Lung (tissue), 11 donors: ENCODE measurements at regions not wholly inside any gene's neighbourhood (a gene's known extent, or its start where the extent isn't known, plus 50 kb on each side); places are given as distances from the start of the nearest gene placed in this dataset.

ENCODE experiments used
- ATAC-seq: fragments of 200-7000 bp; cut with Tn5 transposase; one replicate; pipeline ENCODE4 v1.9.1; 2020; ENCODE audit warnings: moderate number of reproducible peaks; ENCODE audit not compliant: insufficient read depth, low FRiP score
- DNase-seq, 3 donors: peaks; one replicate each; pipeline ENCODE4 v3.0.0-alpha.2; 2013 to 2017
- H3K27ac ChIP-seq, 2 donors: one replicate each; pipeline ENCODE4 v1.5.1; 2013; ENCODE audit warnings: mild to moderate bottlenecking in 2 of 2, moderate library complexity in 2 of 2, control low read depth in 1 of 2, inconsistent platforms in 1 of 2, low read depth in 1 of 2, low read length in 1 of 2
- H3K27me3 ChIP-seq, 3 donors: one replicate each; pipeline ENCODE4 v1.5.1; 2013; ENCODE audit warnings: low read length in 2 of 3; ENCODE audit not compliant: control insufficient read depth in 3 of 3, insufficient read depth in 3 of 3
- H3K36me3 ChIP-seq, 4 donors: one replicate each; pipeline ENCODE4 v1.5.1; 2013; ENCODE audit warnings: low read length in 4 of 4, mild to moderate bottlenecking in 1 of 4, moderate library complexity in 1 of 4; ENCODE audit not compliant: control insufficient read depth in 4 of 4, insufficient read depth in 4 of 4
- H3K4me1 ChIP-seq, 5 donors: one replicate each; pipeline ENCODE4 v1.5.1; 2013; ENCODE audit warnings: low read length in 5 of 5, mild to moderate bottlenecking in 2 of 5, moderate library complexity in 1 of 5; ENCODE audit not compliant: control insufficient read depth in 5 of 5, insufficient read depth in 5 of 5
- H3K4me3 ChIP-seq: one replicate; pipeline ENCODE4 v1.5.1; 2013; ENCODE audit warnings: mild to moderate bottlenecking, control low read depth, moderate library complexity
- H3K9ac ChIP-seq, 2 donors: one replicate each; pipeline ENCODE4 v1.5.1; 2013; ENCODE audit warnings: low read length in 2 of 2, control low read depth in 1 of 2; ENCODE audit not compliant: insufficient read depth in 1 of 2
- H3K9me3 ChIP-seq, 4 donors: one replicate each; pipeline ENCODE4 v1.5.1; 2013; ENCODE audit warnings: low read length in 3 of 4, mild to moderate bottlenecking in 1 of 4, moderate library complexity in 1 of 4; ENCODE audit not compliant: control insufficient read depth in 4 of 4, insufficient read depth in 3 of 4
- CTCF ChIP-seq: IDR thresholded peaks from 2 replicates; pipeline ENCODE4 v1.5.1; 2012; ENCODE audit warnings: mild to moderate bottlenecking; ENCODE audit errors: control extremely low read depth, extremely low read depth
- WGBS, 2 donors: extraction: QIAGEN DNeasy Blood & Tissue Kit; methylation state at CpG; one replicate each; pipeline ENCODE4 v1.1.7; 2013; 5-methylcytosine and 5-hydroxymethylcytosine counted together
- donor health status: control.
- donor health status: control.
- donor health status: Bipolar disorder and iron deficiency.
- donor health status: healthy.
- donor health status: DM: yes; HTN: yes; CAD: no.

GRCh38 chr5:29185558-29185957, 2007.9 kb upstream of the CDH6 start:
- no peak overlapping the region for H3K9ac ChIP-seq
- WGBS, 2 donors, result 87 to 89% methylated on average over 1 of the region's 1 CpG
- H3K27me3 ChIP-seq, result no peaks in the 10 kb centered on the region
- no peak for ATAC-seq
- no peaks in the 10 kb centered on the region for H3K9me3 ChIP-seq
- no peak overlapping the region for H3K4me3 ChIP-seq
- H3K4me1 ChIP-seq, result no peaks in the 10 kb centered on the region
- H3K36me3 ChIP-seq, result no peaks in the 10 kb centered on the region
- H3K27ac ChIP-seq, result no peak overlapping the region
- TF ChIP-seq CTCF, result no peak
- no peak for DNase-seq

GRCh38 chr5:29175774-29176173, 2017.7 kb upstream of the CDH6 start:
- WGBS, 2 donors, result 57 to 63% methylated on average over 1 of the region's 1 CpG
- H3K27ac ChIP-seq, result no peak overlapping the region
- no peaks in the 10 kb centered on the region for H3K27me3 ChIP-seq
- ATAC-seq (no peak), DNase-seq (no peak)
- no peaks in the 10 kb centered on the region for H3K9me3 ChIP-seq
- TF ChIP-seq CTCF, result no peak
- no peaks in the 10 kb centered on the region for H3K36me3 ChIP-seq
- no peak overlapping the region for H3K4me3 ChIP-seq
- no peaks in the 10 kb centered on the region for H3K4me1 ChIP-seq
- no peak overlapping the region for H3K9ac ChIP-seq

GRCh38 chr5:29170599-29170998, 2022.9 kb upstream of the CDH6 start:
- TF ChIP-seq CTCF, result no peak
- Histone ChIP-seq H3K9ac (no peak overlapping the region), H3K4me1 (no peaks in the 10 kb centered on the region), H3K4me3 (no peak overlapping the region), H3K27me3 (no peaks in the 10 kb centered on the region), H3K27ac (no peak overlapping the region), H3K36me3 (no peaks in the 10 kb centered on the region), H3K9me3 (no peaks in the 10 kb centered on the region)
- ATAC-seq (no peak), DNase-seq (no peak)
- 81 to 100% methylated on average over 1 of the region's 1 CpG for WGBS, 2 donors

- no peaks in the 10 kb centered on the region for H3K9me3 ChIP-seq
- DNase-seq (no peak), ATAC-seq (no peak)
- H3K9ac ChIP-seq, result no peak overlapping the region
- H3K27ac ChIP-seq, result no peak overlapping the region
- WGBS, 2 donors, result 51 to 66% methylated on average over 2 of the region's 2 CpGs
- no peak for TF ChIP-seq CTCF
- no peaks in the 10 kb centered on the region for H3K27me3 ChIP-seq
- no peaks in the 10 kb centered on the region for H3K36me3 ChIP-seq
- no peaks in the 10 kb centered on the region for H3K4me1 ChIP-seq
- no peak overlapping the region for H3K4me3 ChIP-seq
Observed at GRCh38 chr5:29169886-29170285, 2023.6 kb upstream of the CDH6 start.
